ENCODE measurements at regions not wholly inside any gene's neighbourhood (a gene's known extent, or its start where the extent isn't known, plus 50 kb on each side); places are given as distances from the start of the nearest gene placed in this dataset.

DNA sequence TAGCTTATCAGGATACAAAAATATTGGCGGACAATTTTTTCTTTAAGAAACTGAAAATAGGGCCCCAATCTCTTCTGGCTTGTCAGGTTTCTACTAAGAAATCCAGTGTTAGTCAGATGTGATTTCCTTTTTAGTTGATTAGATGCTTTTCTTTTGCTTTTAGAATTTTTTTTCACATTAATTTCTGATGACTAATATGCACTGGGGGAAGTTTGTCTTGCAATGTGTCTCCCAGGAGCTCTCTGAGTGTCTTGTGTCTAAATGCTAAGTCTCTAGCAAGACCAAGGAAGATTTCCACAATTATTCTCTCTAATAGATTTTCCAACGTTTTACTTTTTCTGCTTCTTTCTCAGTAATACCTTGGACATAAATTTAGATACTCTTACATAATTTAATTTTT is 559.8 kb upstream of the TYRP1 start:
- DNase-seq, result no peak

DNA sequence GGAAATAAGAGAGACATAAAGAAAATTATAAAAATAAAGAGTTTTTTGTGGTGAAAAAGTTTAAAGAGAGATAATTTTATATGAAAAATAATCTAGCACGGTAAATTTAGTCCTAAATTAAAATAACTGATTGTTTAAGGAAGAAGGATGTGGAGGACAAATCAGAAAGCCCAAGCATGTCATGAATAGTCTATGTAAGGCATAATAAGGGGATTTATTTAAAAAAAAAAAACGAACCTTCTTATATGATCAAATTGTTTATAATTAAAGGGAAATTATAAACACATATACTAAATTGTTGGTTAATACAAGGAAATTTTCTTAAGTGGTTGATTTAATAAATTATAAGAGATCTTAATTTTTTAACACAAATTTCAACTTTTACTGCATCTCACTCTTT is 551.8 kb upstream of the TYRP1 start:
- DNase-seq, result no peak

- DNase-seq, result no peak
These were observed 537.6 kb upstream of the TYRP1 start for GRCh38 chr9:12155401-12156134.

- no peak for DNase-seq
These were observed 530.9 kb upstream of the TYRP1 start for GRCh38 chr9:12162181-12162815.

DNA sequence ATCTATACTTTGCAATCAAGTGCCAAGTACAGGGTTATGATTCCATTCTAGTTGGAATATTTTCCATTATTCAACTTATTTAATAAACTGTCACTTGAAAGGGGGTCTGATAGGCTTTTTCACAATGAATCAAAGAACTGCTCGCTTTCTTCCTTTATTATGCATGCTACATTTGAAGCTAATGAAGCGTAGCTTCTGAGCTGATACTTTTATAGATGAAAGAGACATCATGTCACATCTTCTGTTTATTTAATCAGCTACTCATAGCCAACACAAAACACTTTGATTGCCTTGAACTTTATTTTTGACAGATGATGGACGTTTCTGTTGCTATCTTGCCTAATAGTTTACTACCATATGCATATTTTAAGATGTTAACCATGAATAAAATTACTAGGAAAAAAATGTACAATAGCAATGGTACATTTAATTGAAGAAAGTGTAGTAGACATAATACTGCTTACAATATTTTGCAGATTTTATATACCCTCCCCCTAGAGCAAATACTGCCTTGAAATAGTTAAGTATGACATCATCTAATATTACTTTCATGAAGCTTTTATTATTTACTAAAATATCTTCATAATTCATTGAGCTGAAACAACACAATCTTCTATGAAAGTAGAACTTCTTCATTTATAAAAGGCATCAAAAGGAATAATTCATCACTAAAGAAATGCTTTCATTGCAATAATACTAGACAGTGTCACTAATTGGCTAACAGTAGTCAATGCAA is 529.3 kb upstream of the TYRP1 start:
- no peak for DNase-seq

DNA sequence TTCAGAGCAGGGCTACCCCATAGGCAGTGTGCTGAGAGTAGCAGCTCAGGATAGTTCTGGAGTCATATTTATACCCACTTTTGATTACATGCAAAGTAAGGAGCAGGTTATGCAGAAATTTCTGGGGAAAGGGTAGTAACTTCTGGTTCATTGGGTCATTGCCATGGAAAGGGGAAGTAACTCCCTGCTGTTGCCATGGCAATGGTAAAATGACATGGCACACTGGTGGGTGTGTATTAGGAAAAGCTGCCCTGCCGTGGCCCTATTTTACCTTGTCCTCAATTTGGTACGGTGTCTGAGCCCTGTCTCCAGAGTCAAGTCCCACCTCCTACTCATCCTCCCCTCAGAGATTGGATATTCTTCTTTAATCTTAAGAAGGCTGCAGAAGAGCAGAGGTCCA is 526.7 kb upstream of the TYRP1 start:
- DNase-seq, result no peak

GRCh38 chr9:12170456-12170855 is 522.7 kb upstream of the TYRP1 start:
- no peak for DNase-seq

DNA sequence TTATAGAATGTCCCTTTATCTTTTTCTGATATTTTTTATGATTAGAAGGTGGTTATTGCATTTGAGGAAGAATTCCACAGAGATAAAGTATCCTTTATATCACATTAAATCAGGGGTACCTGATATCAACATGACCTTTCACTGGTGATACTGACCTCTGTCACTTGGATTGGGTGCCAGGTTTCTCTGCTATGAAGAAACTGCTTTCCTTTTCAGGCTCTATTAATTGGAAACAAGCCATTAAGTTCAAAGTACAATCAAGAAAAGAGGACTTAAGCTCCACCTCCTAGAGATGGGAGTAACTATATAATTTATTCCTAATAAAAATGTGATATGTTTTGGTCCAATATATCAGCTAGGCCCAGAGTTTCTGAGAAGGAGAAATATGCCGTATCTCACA is 514.6 kb upstream of the TYRP1 start:
- DNase-seq, result no peak

- DNase-seq, result no peak
These were observed 510.4 kb upstream of the TYRP1 start for GRCh38 chr9:12182806-12183205.

GRCh38 chr9:12183321-12183720 is 509.9 kb upstream of the TYRP1 start:
- no peak for DNase-seq

DNA sequence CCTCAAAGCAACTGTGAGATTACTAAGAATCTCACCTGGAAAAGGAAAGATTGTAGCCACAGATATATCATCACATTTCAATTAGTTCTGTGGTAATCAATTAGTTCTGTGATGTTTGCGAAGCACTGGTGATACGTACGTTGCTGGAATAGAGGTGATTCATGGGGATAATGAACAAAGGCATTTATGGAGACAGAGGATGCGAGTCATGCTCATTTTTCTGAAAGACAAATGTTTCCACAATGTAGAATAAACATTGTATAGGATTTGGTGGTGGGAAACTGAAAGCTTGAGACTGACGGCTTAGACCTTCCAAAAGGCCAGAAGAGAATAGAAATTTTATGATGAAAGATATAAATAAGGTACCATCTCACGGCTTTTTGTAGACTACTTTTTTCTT is 507.3 kb upstream of the TYRP1 start:
- DNase-seq, result no peak

- no peak for DNase-seq
These were observed 501.6 kb upstream of the TYRP1 start for GRCh38 chr9:12191630-12192029.

DNA sequence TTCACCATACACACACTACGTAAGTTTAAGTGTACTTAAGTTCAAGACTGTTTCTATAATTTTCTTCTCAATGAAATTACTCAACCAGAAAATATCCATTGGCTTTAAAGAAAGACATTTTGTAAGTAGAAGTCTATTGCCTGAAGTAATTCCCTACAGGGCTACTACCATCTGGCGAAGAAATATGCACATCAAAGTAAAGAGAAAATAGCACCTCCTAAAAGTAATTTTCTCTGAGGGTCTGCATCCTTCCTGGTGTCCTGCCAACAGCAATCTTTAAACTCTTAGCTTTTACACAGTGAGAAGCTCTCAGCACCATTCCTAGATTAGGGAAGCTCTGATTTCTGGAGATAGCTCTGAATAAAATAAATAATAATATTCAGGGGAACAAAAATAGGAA is 498.5 kb upstream of the TYRP1 start:
- no peak for DNase-seq

- DNase-seq, result no peak
These were observed 497.7 kb upstream of the TYRP1 start for GRCh38 chr9:12195456-12195855.

GRCh38 chr9:12204512-12204911 is 488.7 kb upstream of the TYRP1 start:
- no peak for DNase-seq

- DNase-seq, result no peak
These were observed 480.3 kb upstream of the TYRP1 start for GRCh38 chr9:12212860-12213259.

DNA sequence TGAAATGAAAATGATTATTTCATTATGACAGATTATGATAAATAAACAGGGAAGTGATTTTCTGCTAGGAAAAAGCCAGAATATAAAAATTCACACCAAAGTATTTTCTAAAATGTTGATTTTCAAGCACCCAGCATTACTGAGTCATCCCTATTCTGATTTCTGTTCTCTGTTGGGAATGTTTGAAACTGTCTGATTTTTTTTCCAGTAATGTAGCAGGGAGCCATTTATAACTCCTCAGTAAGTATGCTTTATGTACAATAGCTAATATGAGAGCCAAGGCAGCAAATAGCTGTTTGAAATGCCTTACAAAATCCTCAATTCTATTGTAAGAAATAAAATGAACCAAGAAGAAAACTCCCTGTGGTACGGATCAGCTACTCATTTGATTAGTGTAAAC is 471.7 kb upstream of the TYRP1 start:
- DNase-seq, result no peak

DNA sequence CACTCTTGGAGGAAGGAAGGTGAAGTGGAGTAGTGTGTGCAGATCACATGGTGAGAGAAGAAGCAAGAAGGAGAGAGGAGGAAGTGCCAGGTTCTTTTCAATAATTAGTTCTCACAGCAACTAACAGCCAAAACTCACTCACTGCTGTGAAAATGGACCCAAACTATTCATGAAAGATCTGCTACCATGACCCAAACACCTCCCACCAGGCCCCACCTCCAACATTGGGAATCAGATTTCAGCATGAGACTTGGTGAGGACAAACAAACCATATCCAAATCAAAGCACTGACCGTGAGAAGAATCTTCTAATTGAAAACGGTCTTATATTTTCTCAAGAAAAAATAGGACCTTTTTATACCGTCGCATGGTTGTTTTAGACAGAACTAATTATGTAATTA is 468.7 kb upstream of the TYRP1 start:
- no peak for DNase-seq

- DNase-seq, result no peak
These were observed 462.5 kb upstream of the TYRP1 start for GRCh38 chr9:12230708-12231107.

GRCh38 chr9:12231832-12232231 is 461.4 kb upstream of the TYRP1 start:
- DNase-seq, result no peak

GRCh38 chr9:12232836-12233235 is 460.3 kb upstream of the TYRP1 start:
- DNase-seq, result no peak

DNA sequence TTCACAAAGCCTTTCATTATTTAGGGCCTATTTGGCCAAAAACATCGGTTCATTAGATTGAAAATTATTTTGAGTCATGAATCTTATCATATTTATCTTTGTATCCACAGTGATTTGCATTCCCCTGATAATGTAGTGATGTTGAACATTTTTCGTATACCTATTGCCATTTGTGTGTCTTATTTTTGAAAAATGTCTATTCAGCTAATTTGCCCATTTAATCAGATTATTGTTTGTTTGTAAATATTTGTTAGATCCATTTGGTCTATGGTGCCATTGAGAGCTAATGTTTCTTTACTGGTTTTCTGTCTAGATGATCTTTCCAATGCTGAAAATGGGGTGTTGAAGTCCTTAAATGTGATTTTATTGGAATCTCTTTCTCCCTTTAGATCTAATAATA is 439.2 kb upstream of the TYRP1 start:
- DNase-seq, result no peak

- DNase-seq, result no peak
These were observed 426.4 kb upstream of the TYRP1 start for GRCh38 chr9:12266758-12267157.
